Hypothalamus (tissue), 51 donors: ENCODE measurements at regions not wholly inside any gene's neighbourhood (a gene's known extent, or its start where the extent isn't known, plus 50 kb on each side); places are given as distances from the start of the nearest gene placed in this dataset.

Experiments
- DNase-seq, 51 donors: peaks; one replicate each; lab custom pipeline; 2025; lab: John Stamatoyannopoulos, UW

GRCh38 chr7:130908345-130909160 is 174.5 kb upstream of the KLF14 start:
- DNase-seq, result no peak

- no peak for DNase-seq
These were observed 175.3 kb upstream of the KLF14 start for GRCh38 chr7:130909161-130909836.

GRCh38 chr7:130909881-130910672 is 176.1 kb upstream of the KLF14 start:
- no peak for DNase-seq

- DNase-seq, result no peak
These were observed 177.2 kb upstream of the KLF14 start for GRCh38 chr7:130910949-130911944.

GRCh38 chr7:130912082-130912861 is 178.3 kb upstream of the KLF14 start:
- DNase-seq, result no peak

- DNase-seq, result peak in 17 of 51 donors; percentile 19 to 71 (median 50)
These were observed 179.0 kb upstream of the KLF14 start for GRCh38 chr7:130912862-130913638.

GRCh38 chr7:130913639-130914553 is 179.9 kb upstream of the KLF14 start:
- DNase-seq, result no peak

GRCh38 chr7:130914554-130915294 is 180.7 kb upstream of the KLF14 start:
- no peak for DNase-seq

GRCh38 chr7:130917669-130918128 is 183.7 kb upstream of the KLF14 start:
- no peak for DNase-seq

- no peak for DNase-seq
These were observed 184.4 kb upstream of the KLF14 start for GRCh38 chr7:130918129-130919052.

- DNase-seq, result no peak
These were observed 185.5 kb upstream of the KLF14 start for GRCh38 chr7:130919316-130920103.

GRCh38 chr7:130920122-130920521 is 186.1 kb upstream of the KLF14 start:
- no peak for DNase-seq

GRCh38 chr7:130921391-130922180 is 187.6 kb upstream of the KLF14 start:
- peak in 46 of 51 donors; percentile 16 to 91 (median 72) for DNase-seq
